ENCODE measurements at regions not wholly inside any gene's neighbourhood (a gene's known extent, or its start where the extent isn't known, plus 50 kb on each side); places are given as distances from the start of the nearest gene placed in this dataset.

DNA sequence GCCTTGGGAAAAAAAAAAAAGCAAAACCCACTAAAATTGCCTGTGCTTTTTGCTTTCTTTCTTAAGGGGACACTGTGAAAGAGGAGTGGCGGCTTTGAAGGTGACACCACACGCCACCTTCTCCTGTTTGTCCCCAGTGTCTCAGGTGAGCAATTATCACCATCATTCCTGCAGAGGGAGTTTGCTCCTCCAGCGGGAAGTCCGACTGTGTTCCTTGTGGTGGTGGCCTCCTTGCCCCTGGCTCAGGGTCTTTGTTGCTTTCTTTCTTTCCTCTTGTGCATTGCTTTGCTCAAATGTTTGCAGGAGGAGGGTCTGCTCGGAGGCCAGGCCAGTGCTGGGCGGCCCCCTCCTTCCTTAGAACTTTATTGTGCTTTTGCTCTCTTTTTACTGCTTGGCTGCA is 164.3 kb upstream of the CXCR4 start:
- TF ChIP-seq, protein P1, sequence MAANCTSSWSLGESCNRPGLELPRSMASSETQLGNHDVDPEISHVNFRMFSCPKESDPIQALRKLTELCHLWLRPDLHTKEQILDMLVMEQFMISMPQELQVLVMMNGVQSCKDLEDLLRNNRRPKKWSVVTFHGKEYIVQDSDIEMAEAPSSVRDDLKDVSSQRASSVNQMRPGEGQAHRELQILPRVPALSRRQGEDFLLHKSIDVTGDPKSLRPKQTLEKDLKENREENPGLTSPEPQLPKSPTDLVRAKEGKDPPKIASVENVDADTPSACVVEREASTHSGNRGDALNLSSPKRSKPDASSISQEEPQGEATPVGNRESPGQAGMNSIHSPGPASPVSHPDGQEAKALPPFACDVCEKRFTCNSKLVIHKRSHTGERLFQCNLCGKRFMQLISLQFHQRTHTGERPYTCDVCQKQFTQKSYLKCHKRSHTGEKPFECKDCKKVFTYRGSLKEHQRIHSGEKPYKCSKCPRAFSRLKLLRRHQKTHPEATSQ (tag by site-specific recombination; IDR thresholded peaks at IDR 0.05), result no peak
- TF ChIP-seq, protein P2, sequence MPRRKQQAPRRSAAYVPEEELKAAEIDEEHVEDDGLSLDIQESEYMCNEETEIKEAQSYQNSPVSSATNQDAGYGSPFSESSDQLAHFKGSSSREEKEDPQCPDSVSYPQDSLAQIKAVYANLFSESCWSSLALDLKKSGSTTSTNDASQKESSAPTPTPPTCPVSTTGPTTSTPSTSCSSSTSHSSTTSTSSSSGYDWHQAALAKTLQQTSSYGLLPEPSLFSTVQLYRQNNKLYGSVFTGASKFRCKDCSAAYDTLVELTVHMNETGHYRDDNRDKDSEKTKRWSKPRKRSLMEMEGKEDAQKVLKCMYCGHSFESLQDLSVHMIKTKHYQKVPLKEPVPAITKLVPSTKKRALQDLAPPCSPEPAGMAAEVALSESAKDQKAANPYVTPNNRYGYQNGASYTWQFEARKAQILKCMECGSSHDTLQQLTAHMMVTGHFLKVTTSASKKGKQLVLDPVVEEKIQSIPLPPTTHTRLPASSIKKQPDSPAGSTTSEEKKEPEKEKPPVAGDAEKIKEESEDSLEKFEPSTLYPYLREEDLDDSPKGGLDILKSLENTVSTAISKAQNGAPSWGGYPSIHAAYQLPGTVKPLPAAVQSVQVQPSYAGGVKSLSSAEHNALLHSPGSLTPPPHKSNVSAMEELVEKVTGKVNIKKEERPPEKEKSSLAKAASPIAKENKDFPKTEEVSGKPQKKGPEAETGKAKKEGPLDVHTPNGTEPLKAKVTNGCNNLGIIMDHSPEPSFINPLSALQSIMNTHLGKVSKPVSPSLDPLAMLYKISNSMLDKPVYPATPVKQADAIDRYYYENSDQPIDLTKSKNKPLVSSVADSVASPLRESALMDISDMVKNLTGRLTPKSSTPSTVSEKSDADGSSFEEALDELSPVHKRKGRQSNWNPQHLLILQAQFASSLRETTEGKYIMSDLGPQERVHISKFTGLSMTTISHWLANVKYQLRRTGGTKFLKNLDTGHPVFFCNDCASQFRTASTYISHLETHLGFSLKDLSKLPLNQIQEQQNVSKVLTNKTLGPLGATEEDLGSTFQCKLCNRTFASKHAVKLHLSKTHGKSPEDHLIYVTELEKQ (tag by site-specific recombination; IDR thresholded peaks at IDR 0.05; ENCODE audit: borderline replicate concordance), result no peak
- TF ChIP-seq, protein P3, sequence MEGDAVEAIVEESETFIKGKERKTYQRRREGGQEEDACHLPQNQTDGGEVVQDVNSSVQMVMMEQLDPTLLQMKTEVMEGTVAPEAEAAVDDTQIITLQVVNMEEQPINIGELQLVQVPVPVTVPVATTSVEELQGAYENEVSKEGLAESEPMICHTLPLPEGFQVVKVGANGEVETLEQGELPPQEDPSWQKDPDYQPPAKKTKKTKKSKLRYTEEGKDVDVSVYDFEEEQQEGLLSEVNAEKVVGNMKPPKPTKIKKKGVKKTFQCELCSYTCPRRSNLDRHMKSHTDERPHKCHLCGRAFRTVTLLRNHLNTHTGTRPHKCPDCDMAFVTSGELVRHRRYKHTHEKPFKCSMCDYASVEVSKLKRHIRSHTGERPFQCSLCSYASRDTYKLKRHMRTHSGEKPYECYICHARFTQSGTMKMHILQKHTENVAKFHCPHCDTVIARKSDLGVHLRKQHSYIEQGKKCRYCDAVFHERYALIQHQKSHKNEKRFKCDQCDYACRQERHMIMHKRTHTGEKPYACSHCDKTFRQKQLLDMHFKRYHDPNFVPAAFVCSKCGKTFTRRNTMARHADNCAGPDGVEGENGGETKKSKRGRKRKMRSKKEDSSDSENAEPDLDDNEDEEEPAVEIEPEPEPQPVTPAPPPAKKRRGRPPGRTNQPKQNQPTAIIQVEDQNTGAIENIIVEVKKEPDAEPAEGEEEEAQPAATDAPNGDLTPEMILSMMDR (tag by site-specific recombination; IDR thresholded peaks at IDR 0.05), result no peak
- TF ChIP-seq ZBTB1 (tag by site-specific recombination; IDR thresholded peaks at IDR 0.05), result no peak
